NCI-H524 treated with DMSO at 0.1 percent for 48 hours (cell line): ENCODE measurements at regions not wholly inside any gene's neighbourhood (a gene's known extent, or its start where the extent isn't known, plus 50 kb on each side); places are given as distances from the start of the nearest gene placed in this dataset.
A peak's percentile ranks its signal among the peaks of the same experiment; 100 is the strongest.

Experiments used
- DNase-seq: peaks from one replicate; lab custom pipeline; 2025; lab: John Stamatoyannopoulos, UW

DNA sequence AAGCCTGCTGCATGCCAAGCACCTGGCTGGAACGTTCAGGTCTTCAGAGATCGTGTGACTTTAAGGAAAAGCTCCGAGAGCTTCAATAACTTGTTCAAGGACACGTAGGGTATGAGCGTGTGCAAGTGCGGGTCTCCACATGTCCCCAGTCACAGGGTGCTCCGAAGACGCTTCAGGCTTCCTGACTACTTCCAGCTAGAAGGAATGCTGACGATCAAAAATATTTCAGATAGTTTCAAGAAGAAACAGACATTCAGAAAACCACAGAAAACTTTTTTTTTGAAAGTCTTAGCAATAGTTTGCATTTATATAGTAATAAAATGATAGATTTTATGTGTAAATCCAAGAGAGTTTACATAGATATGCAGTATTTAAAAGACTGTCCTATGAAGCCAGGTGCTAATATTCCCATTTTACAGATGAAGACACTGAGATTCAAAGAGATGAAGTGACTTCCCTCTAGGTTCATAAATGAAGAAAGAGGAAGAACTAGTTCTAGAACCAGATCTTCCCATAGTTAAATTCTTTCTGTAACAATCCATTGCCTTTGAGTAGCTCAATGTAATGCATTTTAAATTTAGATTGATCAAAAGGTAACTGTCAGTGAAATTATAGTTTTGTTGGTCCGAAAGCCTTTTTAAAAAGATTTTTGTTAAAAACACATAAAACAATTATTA is 247.6 kb downstream of the MYLK4 start:
- DNase-seq: no peak

DNA sequence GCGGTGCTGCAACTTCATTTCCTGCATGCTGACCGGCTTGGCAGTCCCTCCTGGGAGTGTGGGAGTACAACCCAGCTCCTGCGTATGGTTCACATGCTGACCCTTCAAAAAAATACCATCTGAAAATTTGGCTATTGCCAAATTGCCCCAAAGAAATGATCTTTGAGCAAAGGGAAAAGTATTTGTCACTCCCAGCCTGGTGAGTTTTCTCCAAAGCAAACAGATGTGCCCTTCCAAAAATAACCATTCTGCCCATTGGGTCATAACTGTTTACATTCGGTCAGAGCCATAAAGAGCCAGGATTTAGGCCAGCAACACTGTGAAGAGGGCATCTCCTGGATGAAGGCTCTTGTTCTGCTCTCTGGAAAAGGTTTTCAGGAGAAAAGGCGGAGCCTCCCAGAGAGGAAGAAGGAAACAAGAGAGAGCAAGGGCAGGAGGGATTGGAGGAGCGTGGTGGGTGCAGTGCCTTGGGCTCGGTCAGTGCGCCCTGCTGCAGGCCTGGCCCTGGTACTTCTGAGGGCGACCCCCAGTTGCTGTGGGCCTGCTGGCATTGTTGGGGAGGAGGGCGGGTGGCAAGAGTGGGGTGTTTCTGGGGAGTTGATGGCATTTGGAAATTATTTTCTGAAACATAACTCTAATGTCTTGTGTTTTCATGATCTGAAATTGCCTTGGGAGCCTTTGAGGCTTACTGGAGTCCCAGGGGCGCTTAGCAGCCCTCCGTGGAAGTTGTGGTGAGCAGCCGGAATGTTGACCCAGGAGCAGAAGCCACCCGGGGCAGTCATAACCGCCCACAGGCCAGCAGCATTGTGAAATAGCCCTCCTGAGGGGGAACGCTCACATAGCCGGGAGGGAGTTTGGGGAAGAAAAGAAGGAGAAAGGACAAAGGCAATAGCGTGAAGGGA is 248.4 kb downstream of the MYLK4 start:
- no peak for DNase-seq

DNA sequence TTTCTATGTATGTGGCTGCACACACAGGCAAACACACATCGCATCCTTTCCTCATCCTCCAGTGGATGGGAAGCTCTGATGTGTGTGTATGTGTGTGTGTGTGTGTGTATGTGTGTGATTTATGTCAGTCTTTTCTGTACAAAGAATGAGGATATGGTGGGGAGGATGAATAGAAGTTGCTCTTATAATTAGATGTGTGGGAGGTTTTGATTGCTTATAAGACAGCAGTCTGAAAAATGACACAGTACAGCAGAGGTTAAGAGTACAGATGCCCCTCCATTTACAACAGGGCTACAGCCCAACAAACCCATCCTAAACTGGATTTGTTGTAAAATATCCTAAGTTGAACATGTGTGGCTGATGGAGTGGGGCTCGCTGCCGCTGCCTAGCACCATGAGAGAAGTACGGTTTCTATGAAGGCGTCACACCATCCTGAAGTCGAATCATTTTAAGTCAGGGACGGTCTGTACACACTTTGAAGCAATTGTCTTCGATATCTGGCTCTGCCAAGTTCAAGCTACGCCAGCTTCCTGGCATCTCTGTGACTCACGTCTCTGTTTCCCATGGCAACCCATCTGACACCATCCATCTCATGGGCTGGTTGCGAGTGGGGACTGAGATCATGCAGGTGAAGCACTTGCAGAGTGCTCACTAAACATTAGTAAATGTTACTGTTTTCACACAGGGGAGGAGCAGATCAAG is 252.6 kb downstream of the MYLK4 start:
- DNase-seq: no peak

DNA sequence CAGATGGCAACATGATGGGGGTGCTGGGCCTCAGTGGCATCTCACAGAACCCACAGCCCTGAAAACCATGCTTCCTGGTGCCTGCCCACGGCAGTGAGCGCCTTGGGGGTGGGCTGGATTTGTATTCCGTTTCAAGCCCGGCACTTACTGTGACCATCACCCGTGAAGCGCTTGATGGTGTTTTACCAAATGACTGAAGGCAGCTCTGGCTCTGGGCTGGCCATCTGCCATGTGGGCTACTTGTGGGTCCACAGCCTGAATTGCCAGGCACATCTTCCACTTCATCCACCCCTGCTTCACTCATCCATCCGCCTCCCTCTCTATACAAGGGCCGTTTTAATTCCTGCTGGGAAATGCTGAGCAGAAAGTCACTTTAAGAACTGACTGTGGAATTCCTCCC is 250.9 kb upstream of the GMDS start:
- no peak for DNase-seq

DNA sequence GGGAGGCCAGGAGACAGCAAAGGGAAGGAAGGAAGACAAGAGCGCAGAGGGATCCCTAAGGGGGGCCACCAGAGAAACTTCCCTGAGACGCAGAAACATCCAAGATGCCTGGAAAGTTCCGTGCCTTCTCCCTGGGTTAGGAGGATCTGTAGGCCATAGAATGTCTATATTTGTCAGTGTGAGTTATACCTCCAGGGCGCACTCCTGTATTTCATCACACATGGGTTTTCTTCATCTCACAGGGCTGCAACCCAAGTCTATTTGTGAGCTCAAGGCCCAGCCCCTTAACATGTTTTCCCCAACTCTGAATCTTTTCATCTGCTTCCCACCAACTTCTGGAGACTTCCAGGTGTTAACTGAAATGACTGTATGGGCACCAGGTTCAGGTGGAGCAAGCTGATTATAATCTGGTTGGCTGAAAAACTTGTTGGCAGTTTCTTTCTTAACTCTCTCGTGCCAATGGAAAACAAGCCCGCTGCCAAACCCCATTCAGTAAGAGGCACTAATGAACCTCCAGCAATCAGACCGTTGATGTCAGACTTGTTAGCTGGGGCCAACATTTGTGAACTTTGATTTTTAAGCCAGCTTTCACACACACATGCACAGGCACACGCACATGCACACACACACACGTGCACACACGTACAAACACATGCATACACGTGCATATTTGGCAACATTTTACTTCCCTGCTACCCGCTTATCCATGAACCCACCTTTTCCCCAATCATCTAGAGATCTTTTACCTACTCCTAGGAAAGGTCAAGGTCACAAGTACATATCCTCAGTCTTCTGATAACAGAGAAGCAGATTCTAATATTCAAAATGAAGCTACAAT is 247.5 kb upstream of the GMDS start:
- no peak for DNase-seq

DNA sequence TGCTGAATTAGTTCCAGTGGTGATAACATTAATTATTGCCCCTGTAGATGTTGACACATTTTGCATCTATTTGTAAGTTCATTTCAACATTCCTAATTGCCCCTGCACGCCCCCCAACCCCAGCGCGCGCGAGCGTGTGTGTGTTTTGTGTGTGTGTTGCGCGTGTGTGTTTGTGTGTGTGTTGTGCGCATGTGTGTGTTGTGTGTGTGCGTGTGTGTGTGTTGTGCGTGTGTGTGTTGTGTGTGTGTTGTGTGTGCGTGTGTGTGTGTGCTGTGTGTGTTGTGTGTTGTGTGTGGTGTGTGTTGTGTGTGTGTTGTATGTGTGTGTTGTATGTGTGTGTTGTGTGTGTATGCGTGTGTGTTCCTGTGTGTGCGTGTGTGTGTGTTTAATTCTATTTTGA is 245.7 kb upstream of the GMDS start:
- DNase-seq: no peak

DNA sequence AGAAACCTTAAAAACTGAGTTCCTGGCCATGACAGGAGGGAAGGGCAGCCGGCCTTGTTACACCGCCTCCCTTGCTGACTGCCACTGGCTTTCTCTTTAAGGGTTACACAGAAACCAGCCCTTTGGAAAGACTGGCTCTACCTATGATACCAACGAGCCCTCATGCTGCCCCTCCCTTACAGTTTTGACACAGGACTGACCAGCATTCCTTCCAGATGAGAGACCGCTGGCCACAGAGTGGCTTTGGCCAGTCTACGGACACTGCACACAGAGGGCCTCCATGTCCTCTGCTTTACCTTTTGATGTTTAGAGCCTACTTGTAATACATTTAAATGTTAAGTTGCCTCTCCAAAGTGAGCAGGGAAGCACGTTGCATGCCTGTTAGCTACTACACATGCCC is 243.2 kb upstream of the GMDS start:
- DNase-seq: no peak

DNA sequence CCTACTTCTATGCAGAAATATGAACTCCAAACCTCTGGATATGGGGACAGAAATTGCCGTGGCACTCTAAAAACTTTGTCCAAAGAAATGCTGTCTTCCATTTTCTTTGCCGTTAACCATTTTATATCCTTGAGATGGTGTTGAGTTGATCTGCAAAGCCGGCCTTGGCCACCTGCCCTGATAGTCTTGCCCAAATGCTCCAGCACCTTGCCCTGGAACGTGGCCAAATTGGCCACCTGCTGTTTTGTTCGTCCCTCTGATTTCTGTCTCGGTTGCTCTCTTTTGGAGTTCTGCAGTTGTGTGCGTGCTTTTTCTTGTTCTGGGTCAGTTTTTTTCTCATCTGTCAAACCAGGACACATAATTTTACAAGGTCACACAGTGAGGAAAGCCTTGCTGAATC is 239.7 kb upstream of the GMDS start:
- DNase-seq: peak; percentile 79

DNA sequence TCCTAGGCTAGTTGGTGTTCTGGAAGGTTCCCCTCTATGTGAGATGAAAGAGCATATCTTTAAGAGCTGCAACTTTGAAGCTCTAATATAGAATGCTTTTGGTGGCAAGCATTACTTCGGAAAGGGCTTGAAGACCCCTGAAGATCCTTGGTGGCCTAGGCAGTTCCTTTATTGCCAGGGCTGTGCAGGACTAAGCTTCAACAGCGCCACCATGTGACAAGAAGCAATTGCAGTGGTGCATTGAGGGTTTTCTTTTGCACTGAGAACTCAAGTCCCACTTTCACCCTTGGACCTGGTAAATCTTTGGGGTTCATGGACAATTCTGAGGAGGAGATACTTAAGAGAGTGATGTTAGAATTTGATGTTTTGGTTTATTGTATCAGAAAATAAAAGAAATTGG is 237.4 kb upstream of the GMDS start:
- no peak for DNase-seq

DNA sequence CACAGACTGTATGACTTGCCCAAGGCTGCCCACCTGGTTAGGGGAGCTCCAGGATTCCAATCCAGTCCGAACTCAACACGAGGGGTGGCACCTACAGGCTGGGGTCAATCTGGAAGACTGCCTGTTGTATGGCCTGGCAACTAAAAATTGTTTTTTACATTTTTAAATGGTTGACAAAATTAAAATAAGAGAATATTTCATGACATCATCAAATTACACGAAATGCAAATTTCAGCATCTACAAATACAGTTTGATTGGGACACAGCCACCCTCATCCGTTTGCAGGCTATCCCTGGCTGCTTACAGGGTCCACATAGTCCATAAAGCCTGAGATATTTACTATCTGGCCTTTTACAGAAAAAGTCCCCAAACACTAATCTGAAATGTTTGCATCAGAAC is 235.9 kb upstream of the GMDS start:
- no peak for DNase-seq

DNA sequence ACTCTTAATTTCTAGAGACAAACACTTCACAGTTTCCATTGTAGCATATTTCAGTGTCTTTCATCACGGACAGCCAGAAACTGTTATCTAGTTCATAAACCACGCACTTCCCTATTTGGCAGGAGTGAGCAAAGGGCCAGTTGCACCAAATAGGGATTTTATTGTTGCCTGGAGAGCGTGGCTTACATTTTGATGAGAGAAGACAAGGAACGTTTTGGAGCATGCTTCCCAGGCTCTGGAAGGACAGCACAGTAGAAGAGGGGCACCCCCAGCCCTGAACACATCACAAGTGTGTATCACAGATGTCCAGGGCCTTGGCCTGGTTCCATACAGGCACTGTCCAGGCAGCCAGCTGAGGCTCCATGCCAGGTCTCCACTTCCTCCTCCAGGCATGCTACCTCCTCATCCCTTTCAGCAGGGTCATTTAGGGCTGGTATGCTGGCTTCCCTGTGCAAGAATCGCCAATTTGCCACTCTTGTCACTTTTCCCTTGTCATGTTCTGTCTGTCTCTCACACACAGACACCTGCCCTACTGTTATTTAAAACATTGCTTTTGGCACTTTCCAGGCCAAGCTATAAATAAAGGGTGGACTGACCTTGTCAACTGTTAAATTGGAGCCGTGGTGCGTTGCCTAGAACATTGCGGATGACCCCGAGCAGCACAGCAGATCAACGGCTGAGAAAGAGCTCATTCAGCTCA is 235.0 kb upstream of the GMDS start:
- no peak for DNase-seq

DNA sequence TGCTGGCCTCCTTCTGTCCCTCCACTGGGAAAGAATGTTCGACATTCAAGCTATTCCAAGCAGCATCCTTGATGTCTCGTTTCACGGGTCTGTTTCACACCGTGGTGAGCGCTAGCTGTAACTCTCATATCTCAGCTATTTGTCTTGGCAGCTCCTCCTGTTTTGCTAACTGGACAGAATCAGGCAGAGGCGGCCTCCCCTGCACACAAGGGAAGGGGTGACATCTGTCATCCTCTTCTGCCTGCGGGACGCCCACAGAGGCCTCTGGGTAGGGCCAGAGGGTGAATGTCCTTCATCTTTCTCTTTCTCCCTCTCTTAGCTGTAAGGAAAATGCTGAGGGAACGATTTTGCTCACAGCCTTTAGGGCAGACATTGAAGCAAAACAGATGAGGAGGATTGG is 232.8 kb upstream of the GMDS start:
- no peak for DNase-seq

DNA sequence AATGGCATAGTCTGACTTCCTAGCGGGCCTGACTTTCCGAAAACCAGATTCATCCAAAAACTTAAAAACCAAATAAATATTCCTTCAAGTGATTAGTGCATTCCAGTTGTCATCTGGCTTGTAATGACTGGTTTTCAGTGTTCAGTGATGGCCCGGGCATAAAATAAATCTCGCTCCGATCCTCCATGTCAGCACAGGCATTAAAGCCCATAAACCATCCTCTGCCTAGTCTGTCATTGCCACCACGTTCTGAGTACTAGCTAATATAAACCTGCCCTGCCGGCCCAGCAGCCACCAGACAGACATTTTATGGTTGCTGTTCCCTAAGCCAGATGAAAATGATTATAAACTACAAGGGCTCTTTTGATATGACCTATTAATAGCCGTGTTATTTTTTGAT is 232.3 kb upstream of the GMDS start:
- no peak for DNase-seq

DNA sequence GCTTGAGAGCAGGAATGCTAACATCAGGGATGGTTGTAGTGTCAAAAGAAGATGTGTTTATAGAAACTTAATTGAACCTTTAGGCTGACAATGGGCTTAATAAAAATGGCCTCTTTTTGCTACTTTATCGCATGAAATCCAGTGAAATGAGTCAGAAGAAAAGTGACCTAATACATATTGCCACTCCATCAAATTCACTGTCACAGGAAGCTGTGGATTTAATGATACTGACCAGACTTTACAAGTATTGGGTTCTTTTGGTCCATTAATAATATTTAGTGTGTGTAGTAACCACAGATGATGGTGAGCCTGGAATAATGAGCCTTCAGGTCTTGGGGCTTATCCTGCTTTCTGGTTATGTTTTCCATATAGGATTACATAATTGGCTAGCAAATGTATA is 231.8 kb upstream of the GMDS start:
- no peak for DNase-seq

DNA sequence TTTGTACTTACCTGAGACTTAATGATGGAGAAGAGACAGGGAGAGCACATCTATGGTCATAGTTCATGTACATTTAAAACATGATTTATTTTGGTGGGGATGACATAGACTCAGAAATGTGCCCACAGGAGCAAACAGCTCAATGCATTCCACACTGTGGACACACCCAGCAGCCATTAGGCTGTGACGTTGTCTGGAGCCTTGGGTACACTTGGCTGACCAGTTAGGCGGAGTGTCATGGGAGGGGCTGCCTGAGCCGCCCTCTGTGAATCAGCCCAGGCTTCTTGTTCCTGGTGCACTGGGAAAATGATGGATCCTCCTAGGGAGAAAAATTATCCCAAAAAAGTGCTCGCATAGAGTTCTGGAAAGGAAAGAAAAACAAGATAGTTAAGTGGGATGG is 231.0 kb upstream of the GMDS start:
- DNase-seq: no peak

DNA sequence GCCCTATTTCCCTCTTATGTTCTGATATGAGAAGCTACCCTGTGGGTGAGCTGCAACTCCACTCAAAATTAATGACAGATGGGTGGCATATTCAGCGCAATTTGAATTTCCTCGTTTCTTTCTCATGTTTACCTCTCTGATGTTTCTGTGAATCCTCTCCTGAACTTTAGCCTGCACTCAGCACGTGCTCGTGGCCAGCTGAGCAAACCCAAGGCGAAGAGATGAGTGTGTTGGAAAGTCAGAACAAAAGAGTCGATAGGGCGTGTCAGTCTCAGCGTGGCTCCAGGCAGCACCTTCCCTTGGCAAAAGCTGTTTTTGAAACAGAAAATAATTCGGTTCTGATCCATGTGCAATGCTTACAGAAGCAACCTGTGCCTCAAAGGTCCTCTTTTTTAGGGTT is 226.1 kb upstream of the GMDS start:
- no peak for DNase-seq

DNA sequence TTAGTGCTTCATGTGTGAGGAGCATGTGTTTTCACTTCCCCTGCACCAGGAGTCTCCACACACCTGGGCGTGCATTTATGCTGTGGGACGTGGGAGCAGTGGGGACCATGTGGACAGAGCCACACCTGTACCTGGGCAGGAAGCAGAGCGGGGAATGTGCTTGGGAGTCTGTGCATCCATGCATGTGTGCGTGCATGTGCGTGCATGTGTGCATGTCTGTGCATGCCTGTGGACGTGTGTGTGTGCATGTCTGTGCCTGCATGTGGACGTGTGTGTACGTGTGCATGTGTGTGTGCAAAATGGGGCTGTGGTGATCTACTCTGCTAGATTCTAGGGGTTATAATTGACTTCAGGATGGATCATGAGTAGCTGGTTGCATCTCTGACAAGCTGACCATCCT is 224.0 kb upstream of the GMDS start:
- DNase-seq: no peak

DNA sequence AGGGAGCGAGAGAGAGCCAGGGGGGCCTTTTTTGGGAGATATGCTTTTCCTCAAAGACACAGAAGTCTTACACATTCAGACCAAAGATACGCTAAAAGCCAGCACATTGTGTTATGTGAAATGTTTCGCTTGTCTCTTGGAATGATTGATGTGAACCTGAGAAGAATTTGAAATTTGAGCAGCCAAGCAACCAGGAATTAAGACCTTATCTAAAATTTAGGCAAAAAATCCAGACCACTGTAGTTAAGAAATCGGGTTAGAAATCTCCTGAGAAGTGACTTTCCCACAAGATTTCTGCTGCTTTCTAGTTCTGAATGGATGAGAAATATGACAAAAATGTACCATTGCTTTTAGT is 223.2 kb upstream of the GMDS start:
- no peak for DNase-seq

DNA sequence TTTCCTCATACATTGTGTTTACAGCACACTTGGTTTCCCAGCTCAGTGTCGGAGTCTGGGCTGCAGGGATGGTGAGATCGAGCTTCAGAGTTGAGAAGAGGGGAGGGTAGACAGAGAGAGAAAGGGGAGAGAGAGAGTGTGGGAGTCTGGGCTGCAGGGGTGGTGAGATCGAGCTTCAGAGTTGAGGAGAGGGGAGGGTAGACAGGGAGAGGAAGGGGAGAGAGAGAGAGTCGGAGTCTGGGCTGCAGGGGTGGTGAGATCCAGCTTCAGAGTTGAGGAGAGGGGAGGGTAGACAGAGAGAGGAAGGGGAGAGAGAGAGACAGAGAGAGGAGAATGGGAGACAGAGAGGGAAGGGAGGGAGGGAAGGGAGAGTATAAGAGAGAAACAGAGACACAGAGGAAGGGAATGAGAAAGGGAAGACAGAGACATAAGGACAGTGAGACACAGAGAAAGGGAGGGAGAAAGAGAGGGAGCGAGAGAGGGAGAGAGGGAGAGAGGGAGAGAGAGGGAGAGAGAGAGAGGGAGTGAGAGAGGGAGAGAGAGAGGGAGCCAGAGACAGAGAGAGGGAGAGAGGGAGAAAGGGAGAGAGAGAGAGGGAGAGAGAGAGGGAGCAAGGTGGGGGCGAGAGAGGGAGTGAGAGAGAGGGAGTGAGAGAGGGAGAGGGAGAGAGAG is 222.7 kb upstream of the GMDS start:
- DNase-seq: no peak

DNA sequence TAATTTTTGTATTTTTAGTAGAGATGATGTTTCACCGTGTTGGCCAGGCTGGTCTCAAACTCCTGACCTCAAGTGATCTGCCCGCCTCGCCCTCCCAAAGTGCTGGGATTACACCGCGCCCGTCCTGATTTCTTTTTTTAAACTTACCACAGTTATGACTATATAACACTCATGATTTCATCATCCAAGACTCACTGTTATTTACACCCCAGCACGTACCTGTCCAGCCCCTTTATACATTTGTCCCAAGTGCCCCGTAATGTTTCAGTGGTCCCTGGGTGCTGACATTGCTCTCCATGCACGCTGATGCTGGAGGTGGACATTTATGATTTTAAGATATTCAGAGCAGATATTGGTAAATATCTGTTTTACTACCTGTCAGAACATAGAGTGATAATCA is 219.9 kb upstream of the GMDS start:
- DNase-seq: no peak

DNA sequence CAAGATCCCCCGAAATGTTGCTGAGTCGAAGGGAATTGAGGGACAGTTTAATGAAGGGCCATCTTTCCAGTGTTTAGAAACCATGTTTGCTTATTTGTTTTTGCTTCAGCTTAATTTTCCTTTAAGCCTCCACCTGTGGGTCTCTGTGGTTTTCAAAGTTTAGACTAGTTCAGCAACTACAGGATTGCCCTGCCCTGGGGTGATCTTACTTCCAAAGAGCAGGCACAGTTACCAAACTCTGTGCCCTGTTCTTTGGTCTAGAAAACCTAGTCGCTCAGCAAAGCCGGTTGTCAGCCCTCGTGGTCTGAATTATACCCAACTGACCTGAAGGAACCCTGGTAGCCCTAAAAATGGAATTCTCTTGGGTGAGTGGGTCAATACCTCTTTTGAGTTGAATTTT is 219.2 kb upstream of the GMDS start:
- no peak for DNase-seq
